ENCODE measurements at regions not wholly inside any gene's neighbourhood (a gene's known extent, or its start where the extent isn't known, plus 50 kb on each side); places are given as distances from the start of the nearest gene placed in this dataset.

- DNase-seq, result no peak
These were observed 81.2 kb upstream of the CCDC112 start for GRCh38 chr5:115377468-115378217.

DNA sequence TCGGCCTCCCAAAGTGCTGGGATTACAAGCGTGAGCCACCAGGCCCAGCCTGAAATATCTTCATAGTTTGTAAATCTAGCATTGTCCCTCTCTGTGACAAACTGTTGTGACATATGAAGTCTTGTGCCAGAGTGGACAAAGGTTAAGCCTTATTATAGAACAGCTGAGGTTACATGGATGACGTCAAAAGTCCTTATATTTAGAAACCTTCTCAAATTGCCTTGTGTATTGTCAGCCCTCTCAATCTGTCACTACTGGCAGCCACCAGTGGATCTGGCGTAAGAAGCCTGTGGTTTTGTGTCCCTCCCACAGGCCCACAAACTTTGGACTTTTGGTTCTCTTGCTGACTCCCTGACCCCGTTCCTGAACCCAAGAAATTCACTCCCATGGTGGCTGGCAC is 79.4 kb upstream of the CCDC112 start:
- no peak for DNase-seq

- no peak for DNase-seq
These were observed 77.8 kb upstream of the CCDC112 start for GRCh38 chr5:115374057-115374775.

GRCh38 chr5:115372146-115372545 is 75.7 kb upstream of the CCDC112 start:
- no peak for DNase-seq

- DNase-seq, result no peak
These were observed 73.1 kb upstream of the CCDC112 start for GRCh38 chr5:115369430-115370144.

DNA sequence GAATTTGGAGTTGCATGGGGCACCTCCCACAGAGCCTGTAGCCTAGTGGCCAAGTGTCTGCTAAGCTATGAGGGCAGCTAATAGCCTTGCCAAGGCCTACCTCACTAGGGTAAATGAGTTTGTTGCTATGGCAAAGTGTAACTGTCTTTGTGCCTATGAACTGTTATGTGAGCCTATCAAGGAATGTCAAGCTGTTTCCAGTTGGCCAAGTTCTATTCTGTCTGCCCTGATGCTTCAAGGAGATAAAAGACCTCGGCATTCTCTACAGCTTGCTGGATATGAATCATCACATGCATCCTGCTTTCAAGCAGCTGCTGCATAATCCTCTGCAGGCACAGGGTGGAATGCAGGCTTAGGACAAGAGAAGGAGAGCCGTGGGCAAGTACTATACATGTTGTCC is 69.8 kb upstream of the CCDC112 start:
- no peak for DNase-seq

DNA sequence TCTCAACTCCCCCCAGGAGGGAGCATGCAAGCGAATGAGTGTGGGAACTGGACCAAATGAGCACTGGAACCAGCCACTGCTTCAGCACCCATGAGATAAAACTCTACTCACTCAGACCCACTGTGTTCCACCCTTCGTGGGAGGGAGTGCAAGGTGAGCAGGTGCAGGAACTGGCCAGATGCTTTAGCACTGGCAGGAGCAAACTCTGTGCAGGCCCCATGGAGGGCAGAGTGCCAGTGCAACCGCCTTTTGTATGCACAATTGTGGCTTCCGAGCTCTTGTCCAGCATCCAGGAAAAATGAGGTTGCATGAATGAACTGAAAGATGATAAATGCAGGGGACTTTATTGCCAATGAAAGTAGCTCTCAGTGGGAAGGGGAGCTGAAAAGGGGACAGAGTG is 67.4 kb upstream of the CCDC112 start:
- DNase-seq, result no peak

- no peak for DNase-seq
These were observed 63.7 kb upstream of the CCDC112 start for GRCh38 chr5:115360046-115360685.

GRCh38 chr5:115355767-115356381 is 59.4 kb upstream of the CCDC112 start:
- no peak for DNase-seq

DNA sequence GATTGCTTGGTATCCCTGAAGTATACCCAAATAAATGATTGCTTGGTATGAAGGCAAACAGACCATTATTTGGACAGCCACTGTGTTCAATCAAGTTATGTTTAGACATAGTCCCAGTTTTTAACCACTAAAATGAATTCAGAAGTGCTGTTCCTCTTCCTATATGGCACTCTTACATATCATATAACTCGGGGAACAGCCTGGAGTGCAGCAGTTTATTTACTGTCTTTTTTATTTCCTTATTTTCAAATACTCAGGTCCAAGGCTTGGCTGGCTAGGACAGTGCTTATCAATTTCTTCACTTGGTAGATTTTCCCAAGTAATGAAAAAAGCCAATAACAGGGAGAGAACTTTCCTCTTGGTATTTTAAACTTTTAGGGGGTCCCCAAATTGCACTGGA is 58.6 kb upstream of the CCDC112 start:
- DNase-seq, result no peak

GRCh38 chr5:115354246-115354645 is 57.8 kb upstream of the CCDC112 start:
- DNase-seq, result no peak

- DNase-seq, result no peak
These were observed 56.1 kb upstream of the CCDC112 start for GRCh38 chr5:115352571-115352970.

- peak in 1 of 56 donors; percentile 23 for DNase-seq
These were observed 55.1 kb upstream of the CCDC112 start for GRCh38 chr5:115351356-115352195.

DNA sequence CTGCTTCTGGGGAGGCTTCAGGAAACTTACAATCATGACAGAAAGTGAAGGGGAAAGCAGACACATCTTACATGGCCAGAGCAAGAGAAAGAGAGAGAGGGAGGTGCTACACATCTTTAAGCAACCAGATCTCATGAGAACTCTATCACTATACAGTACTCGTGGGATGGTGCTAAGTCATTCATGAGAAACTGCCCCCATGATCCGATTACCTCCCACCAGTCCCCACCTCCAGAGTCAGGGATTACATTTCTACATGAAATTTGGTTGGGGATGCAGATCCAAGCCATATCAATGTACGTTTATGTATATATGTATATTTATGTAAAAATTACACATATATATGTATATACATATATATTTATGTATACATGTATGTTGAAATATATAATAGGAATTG is 54.4 kb upstream of the CCDC112 start:
- no peak for DNase-seq

DNA sequence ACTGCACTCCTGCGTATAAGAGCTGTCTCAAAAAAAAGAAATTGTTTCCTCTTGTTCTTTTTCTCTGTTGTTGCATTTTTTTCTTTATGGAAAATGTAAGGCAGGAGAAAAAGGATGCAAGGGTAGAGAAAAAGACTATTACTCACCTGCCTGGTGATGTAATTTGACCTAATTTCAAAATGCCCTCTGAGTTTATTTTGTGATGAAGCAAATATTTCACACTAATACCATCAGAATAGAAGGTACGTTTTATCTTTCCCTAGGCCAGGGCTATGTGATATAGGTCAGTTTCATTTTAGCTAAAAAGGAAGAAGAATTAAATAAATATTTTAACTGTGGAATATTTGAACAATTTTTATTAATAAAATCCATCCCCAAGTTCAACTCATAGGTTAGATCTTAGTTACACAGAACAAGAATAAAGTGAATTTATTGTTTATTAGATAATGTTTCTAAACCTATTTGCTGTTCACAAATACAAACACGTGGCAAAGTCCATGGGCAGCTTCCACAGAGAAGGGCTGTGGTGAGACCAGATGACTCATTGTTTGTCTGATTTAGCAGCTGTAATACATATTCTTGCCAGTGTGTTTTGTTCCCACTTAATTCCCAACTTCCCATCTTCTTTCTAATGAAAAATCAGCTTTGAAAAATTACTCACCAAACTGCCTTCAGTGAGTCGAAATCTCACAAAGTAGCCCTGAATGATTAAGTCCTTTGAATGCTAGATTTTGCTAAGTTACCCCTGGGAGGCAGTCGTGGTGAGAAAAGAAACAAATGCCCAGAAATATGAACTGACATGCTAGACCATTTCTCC is 52.8 kb upstream of the CCDC112 start:
- peak in 11 of 56 donors; percentile 2 to 23 (median 10) for DNase-seq

DNA sequence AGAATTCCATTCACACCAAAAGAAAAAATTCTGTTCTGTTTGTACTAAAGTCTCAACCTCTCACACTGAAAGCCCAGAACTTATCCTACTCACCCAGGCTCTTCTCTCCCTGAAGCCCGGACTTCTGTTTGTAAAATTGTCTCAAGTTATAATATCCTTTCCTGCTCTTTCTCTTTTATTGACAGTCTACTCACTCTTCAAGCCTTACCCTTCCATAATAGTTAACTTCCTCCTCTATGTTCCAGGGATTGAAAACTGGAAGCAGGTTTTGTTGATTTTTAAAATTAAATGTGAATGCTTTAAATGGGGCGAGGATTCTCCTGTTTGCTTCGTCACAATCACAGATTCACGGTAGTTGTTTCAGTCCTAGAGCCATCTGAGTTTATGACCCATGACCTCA is 51.7 kb upstream of the CCDC112 start:
- DNase-seq, result no peak

Data from amygdala (tissue), 56 donors.